ENCODE measurements at regions not wholly inside any gene's neighbourhood (a gene's known extent, or its start where the extent isn't known, plus 50 kb on each side); places are given as distances from the start of the nearest gene placed in this dataset.

DNA sequence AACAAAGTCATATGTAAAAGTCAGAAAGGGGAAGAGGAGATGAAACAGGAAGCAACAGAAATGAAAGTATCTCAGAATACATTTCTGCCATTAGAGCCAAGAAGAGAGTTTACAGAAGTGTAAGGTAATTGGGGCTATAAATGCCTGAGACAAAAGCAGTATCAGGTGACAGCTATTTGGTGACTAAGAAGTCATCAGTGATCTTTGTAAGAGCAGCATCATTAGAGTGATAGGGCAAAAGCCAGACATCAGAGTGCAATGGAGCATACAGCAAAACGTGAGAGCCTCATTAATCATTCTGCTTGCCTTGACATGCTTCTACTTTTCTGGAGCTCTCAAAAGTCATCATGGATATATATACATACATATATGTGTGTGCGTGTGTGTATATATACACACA lies 804.7 kb upstream of the PIK3C3 start:
- no peak for DNase-seq
- Histone ChIP-seq H3K27me3 (ENCODE audit: control insufficient read depth, insufficient read depth, low read length) (no peaks in the 10 kb centered on the region), H3K36me3 (replicated peaks; ENCODE audit: control insufficient read depth, insufficient read depth, low read length) (no peaks in the 10 kb centered on the region), H3K4me3 (ENCODE audit: insufficient read depth, low read depth, low read length) (no peak overlapping the region)

DNA sequence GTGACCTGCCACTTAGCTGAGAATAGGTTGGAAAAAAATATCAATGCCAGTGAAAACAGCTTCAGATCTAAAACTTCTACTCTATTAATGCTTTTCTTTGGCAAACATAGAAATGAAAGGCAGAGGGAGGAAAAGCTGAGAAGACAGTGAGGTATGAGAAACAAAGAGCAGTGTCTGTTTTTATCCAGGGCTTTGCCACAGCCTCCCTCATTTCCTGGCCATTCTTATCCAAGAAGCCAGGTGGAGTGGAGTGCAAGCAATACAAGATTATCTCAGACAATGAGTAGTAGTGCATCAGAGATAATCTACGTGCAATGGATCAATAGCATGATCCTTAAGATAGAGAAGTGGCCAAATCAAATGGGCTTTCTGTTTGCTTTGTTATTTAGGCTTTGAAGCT lies 808.7 kb upstream of the PIK3C3 start:
- DNase-seq, result no peak
- Histone ChIP-seq H3K36me3 (replicated peaks; ENCODE audit: control insufficient read depth, insufficient read depth, low read length) (no peaks in the 10 kb centered on the region), H3K27me3 (ENCODE audit: control insufficient read depth, insufficient read depth, low read length) (no peaks in the 10 kb centered on the region), H3K4me3 (ENCODE audit: insufficient read depth, low read depth, low read length) (no peak overlapping the region)

DNA sequence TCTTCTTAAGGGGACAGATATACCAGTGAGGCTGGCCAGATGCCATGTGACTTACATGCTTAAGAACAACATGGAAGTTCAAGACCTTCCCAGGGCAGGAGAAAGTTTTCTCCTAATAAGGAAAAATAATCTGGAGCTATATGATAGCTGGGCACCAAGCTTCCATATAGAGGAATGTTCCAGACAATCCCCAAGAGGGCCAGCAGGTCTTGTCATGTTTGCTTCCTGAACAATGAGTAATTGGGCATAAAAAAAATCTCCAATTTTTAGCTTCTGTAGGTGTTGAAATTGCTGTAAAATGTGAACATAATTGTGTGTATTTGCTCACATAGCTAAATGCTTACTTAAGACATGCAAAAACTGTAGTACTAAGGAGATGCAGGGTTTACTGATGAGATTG lies 809.5 kb upstream of the PIK3C3 start:
- Histone ChIP-seq H3K4me3 (ENCODE audit: insufficient read depth, low read depth, low read length) (no peak overlapping the region), H3K36me3 (replicated peaks; ENCODE audit: control insufficient read depth, insufficient read depth, low read length) (no peaks in the 10 kb centered on the region), H3K27me3 (ENCODE audit: control insufficient read depth, insufficient read depth, low read length) (no peaks in the 10 kb centered on the region)
- DNase-seq, result no peak

DNA sequence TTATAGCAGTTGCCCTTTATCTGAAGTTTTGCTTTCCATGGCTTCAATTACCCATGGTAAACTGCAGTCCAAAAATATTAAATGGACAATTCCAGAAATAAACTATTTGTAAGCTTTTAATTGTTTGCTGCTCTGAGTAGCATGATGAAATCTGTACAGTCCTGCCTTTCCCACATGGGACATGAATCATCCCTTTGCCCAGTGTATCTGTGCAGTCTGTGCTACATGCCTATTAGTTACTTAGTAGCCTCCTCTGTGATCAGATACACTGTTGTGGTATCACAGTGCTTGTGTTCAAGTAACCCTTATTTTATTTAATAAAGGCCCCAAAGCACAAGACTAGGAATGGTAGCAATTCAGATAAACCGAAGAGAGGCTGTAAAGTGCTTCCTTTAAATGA lies 810.6 kb upstream of the PIK3C3 start:
- no peaks in the 10 kb centered on the region for H3K27me3 ChIP-seq (ENCODE audit: control insufficient read depth, insufficient read depth, low read length)
- no peak overlapping the region for H3K4me3 ChIP-seq (ENCODE audit: insufficient read depth, low read depth, low read length)
- no peaks in the 10 kb centered on the region for H3K36me3 ChIP-seq (replicated peaks; ENCODE audit: control insufficient read depth, insufficient read depth, low read length)
- no peak for DNase-seq

DNA sequence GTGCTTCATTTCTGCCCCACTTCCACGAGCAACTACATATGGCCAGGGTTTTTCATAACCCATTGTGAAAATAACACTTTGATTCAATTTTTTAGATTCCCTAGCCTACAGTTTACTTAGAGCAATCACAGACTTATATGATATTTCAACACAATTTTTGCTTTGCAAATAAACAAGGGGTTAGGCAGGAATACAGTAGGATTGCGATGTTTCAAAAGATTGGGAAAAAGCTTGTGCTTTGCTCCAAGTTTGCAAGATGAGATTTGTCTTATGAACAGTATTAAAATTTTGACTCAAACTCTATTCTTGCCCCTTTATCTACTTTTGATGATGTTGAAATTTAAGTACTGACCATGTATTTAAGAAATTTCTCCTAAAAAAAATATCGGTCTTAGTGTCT lies 814.5 kb upstream of the PIK3C3 start:
- H3K4me3 ChIP-seq (ENCODE audit: insufficient read depth, low read depth, low read length), result no peak overlapping the region
- no peak for DNase-seq
- no peaks in the 10 kb centered on the region for H3K36me3 ChIP-seq (replicated peaks; ENCODE audit: control insufficient read depth, insufficient read depth, low read length)
- H3K27me3 ChIP-seq (ENCODE audit: control insufficient read depth, insufficient read depth, low read length), result no peaks in the 10 kb centered on the region

DNA sequence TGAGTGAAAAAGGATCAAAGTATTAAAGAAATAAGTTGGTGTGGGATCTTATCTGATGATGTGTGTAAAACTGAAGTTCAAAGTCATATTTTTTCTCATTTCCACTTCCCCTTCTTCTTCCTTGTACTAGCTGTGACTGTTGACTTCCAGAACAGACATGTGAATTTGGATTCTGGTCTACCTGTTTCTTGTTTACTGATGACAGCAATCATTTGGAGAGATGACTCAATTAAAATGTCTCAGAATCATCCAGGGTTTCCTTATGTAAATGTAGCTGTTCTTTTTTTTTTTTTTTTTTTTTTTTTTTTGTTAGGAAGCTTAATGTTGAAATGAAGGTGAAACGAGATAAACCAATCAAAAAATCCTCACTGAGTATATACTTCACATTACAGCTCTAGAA lies 819.9 kb upstream of the PIK3C3 start:
- Histone ChIP-seq H3K36me3 (replicated peaks; ENCODE audit: control insufficient read depth, insufficient read depth, low read length) (no peaks in the 10 kb centered on the region), H3K27me3 (ENCODE audit: control insufficient read depth, insufficient read depth, low read length) (no peaks in the 10 kb centered on the region), H3K4me3 (ENCODE audit: insufficient read depth, low read depth, low read length) (no peak overlapping the region)
- DNase-seq, result no peak

DNA sequence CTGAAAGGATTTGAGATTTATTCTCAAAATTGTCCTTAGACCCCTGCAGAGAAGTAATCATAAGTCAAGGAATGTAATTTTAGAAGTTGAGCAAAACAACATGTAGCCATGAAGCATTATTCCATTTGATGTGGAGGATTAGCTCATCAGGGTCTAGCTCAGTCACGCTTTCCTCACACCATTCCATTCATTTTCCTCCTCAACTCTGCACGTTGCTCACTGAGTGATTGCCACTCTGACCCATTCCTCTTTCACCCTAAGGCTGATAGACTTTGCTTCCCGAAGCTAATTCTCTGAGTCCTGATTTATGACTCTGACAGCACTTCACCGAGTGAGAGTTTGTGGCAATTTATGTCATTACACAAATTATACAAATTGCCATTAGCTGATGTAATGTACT lies 820.6 kb upstream of the PIK3C3 start:
- DNase-seq, result no peak
- Histone ChIP-seq H3K36me3 (replicated peaks; ENCODE audit: control insufficient read depth, insufficient read depth, low read length) (no peaks in the 10 kb centered on the region), H3K4me3 (ENCODE audit: insufficient read depth, low read depth, low read length) (no peak overlapping the region), H3K27me3 (ENCODE audit: control insufficient read depth, insufficient read depth, low read length) (no peaks in the 10 kb centered on the region)

DNA sequence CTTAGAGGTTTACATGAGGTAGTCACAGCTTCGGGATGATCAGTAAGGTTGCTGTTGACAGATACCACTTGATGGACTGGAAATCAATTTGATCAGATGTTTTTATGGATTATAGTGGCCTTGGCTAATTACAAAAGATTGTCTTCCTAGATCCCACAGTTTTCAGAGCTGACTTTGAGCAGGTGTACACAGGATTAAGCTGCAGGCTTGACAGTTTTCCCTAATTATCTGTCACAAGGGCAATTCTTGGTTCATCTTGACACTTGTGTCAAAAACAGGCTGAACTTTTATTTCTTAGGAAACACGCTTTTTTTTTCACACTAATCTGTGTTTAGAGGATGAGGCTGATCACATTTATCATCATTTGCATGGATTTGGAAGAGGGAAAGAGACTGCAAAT lies 824.0 kb upstream of the PIK3C3 start:
- Histone ChIP-seq H3K27me3 (ENCODE audit: control insufficient read depth, insufficient read depth, low read length) (no peaks in the 10 kb centered on the region), H3K36me3 (replicated peaks; ENCODE audit: control insufficient read depth, insufficient read depth, low read length) (no peaks in the 10 kb centered on the region), H3K4me3 (ENCODE audit: insufficient read depth, low read depth, low read length) (no peak overlapping the region)
- DNase-seq, result no peak

DNA sequence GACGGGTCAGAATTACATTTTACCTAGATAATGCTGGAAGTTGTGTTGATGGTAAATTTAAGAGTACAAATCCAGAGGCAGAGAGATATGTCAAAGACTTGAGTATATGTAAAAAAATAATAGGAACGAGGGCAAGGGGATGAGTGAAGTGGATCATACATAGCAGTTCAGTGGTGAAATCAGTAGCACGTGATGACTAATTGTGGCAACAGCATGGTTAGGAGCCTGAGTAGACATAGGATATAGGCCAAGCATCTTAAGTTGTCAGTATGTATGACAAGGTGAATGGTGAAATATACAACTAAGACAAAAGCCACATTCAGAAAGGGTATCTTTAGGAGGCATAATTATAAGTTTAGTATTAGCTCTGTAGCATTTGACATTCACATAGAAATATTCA lies 826.5 kb upstream of the PIK3C3 start:
- Histone ChIP-seq H3K27me3 (ENCODE audit: control insufficient read depth, insufficient read depth, low read length) (no peaks in the 10 kb centered on the region), H3K36me3 (replicated peaks; ENCODE audit: control insufficient read depth, insufficient read depth, low read length) (no peaks in the 10 kb centered on the region), H3K4me3 (ENCODE audit: insufficient read depth, low read depth, low read length) (no peak overlapping the region)
- DNase-seq, result no peak

DNA sequence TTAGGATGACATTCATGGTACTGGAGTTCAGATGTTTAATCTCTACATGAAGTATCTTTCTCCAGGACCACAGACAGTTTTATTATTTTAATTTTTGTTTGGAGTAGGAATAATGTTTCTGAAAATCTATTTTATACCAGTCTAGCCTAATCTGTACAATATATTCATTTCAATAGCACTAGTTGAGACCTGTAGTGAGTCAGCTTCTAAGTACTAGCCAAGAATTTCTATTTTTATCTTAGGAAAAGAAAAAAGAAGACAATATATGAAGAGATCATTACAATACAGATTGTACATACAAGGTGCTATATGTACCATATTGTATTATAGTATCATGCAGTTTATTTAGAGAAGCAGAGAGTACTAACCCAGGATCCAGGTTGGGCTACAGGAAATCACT lies 826.9 kb upstream of the PIK3C3 start:
- DNase-seq, result no peak
- no peaks in the 10 kb centered on the region for H3K27me3 ChIP-seq (ENCODE audit: control insufficient read depth, insufficient read depth, low read length)
- no peak overlapping the region for H3K4me3 ChIP-seq (ENCODE audit: insufficient read depth, low read depth, low read length)
- no peaks in the 10 kb centered on the region for H3K36me3 ChIP-seq (replicated peaks; ENCODE audit: control insufficient read depth, insufficient read depth, low read length)

DNA sequence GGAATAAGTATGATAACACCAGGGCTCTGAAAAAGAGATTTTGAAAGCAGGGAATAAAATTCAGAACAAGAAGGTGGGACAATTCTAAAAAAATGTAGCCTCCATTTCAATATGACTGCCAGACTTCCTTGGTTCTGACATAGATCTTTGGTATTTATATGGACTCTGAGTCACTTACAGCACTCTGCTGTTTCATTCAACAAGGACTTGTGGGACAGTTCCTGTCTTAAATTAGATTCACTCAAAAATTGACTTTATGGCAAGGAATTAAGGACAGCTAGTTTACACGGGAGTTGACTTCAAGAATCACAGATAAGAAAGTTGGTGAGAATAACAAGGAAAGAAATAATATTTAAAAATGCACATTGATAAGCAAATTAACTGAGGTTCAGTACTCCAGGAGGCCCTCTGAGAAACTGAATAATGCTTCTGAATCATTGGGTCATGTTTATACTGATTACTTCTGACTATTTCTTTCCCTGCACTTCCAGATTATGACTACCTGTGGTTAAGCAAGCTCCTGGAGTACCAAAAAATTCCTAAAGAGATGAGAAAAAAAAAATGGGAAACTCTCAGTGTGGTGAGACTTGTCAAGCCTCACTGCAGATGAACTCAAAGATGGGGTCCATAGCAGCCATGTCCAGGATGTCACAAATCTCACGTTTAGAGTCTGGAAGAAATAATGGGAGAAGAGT lies 828.3 kb upstream of the PIK3C3 start:
- Histone ChIP-seq H3K27me3 (ENCODE audit: control insufficient read depth, insufficient read depth, low read length) (no peaks in the 10 kb centered on the region), H3K4me3 (ENCODE audit: insufficient read depth, low read depth, low read length) (no peak overlapping the region), H3K36me3 (replicated peaks; ENCODE audit: control insufficient read depth, insufficient read depth, low read length) (no peaks in the 10 kb centered on the region)
- no peak for DNase-seq

DNA sequence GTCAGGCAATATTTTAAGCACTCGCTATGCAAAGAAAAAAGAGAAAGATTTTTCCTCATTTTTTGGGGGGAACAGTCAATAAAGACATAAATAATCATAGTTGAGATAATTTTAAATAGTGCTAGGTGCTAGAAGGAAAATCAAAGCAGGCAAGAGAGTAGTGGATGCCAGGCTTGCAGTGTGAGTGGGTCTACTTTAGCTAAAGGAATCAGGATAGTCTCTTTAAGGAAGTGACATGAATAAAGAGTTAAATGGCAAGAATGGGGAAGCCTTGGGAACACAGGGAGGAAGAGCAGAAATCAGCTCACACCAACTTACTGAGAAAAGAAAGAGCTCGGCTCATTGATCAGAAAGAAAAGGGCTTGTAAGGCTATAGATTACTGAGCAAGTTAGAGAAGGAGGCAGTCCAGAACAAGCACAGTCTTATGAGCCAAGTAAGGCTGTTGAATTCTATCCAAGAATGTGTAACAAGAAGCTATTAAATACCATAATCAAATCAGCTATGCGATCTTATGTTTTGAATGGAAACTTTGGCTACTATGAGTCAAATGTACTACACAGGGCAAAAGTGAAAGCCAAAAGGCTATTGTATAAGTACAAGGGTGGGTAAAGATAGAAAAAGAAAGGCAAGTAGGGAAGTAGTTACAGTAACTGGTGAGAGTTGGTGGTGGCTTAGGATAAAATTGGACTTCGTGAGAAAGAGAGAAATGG lies 833.8 kb upstream of the PIK3C3 start:
- DNase-seq, result no peak
- H3K4me3 ChIP-seq (ENCODE audit: insufficient read depth, low read depth, low read length), result no peak overlapping the region
- no peaks in the 10 kb centered on the region for H3K36me3 ChIP-seq (replicated peaks; ENCODE audit: control insufficient read depth, insufficient read depth, low read length)
- H3K27me3 ChIP-seq (ENCODE audit: control insufficient read depth, insufficient read depth, low read length), result no peaks in the 10 kb centered on the region

DNA sequence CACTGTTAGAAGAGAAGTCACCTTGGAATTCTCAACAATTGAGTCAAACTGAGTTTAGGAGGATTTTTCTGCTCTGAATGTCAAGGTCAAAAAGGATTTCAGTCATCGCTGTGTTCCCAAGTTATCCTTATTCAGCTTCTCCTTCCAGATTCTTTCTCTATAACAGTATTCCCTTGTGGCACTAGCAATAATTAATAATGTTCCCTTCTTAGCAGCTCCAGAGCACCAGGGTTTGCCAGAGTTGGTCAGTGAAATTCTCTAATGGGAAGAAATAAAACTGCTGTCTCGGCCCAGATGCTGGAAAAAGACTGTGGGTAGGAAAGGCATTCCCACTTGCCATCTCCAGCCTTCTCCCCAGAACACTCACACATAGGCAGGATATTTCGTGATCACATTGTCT lies 836.0 kb upstream of the PIK3C3 start:
- Histone ChIP-seq H3K4me3 (ENCODE audit: insufficient read depth, low read depth, low read length) (no peak overlapping the region), H3K36me3 (replicated peaks; ENCODE audit: control insufficient read depth, insufficient read depth, low read length) (no peaks in the 10 kb centered on the region), H3K27me3 (ENCODE audit: control insufficient read depth, insufficient read depth, low read length) (no peaks in the 10 kb centered on the region)
- DNase-seq, result no peak

DNA sequence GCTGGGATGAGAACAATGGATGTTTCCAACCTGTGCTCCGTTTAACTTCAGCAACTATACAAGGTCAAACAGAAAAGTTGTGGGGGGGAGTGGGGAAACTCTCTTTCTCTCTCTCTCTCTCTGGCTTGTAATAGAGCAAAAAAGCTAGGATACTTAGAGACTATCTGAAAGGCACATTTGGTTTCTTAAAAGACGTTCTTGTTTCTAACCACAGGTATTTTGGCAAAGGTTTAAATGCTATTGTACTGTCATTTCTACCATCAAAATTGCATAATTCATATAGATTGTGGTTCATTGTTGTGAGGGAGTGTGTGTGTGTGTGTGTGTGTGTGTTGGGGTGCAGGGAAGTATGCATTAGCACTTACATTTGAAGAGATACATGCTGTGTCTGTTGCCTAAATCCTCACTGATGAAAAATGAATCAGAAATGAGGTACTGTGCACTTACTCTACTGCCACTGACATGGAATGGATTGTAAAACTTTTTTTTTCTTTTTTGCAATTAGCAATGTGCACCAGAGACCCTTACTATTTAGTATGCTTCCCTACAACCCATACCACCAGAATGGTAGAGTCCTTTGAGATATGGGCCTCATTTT lies 841.0 kb upstream of the PIK3C3 start:
- no peaks in the 10 kb centered on the region for H3K27me3 ChIP-seq (ENCODE audit: control insufficient read depth, insufficient read depth, low read length)

DNA sequence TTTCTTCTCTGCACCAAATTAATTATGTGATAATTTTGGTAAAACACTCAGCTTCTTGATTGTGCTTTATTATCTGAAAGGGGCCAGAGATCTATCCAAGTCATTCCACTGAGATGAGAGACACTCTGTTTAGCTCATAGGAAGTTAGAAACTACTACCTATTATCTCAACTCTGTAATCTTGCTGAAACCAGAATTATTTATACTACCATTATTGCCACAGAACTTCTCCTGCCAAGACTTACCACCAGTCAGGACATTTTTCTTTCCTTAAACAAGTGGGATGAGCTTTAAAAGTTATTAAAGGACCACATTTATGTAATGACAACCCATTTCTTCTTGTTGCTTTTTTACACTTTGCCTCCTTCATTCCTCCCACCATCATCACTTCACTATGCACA lies 855.6 kb upstream of the PIK3C3 start:
- H3K36me3 ChIP-seq (replicated peaks; ENCODE audit: control insufficient read depth, insufficient read depth, low read length), result no peaks in the 10 kb centered on the region
- DNase-seq, result no peak
- H3K27me3 ChIP-seq (ENCODE audit: control insufficient read depth, insufficient read depth, low read length), result no peaks in the 10 kb centered on the region
- H3K4me3 ChIP-seq (ENCODE audit: insufficient read depth, low read depth, low read length), result no peak overlapping the region

More for the DNA sequence above, 841.0 kb upstream of the PIK3C3 start:
- Histone ChIP-seq H3K4me3 (ENCODE audit: insufficient read depth, low read depth, low read length) (no peak overlapping the region), H3K36me3 (replicated peaks; ENCODE audit: control insufficient read depth, insufficient read depth, low read length) (no peaks in the 10 kb centered on the region)
- DNase-seq, result no peak
